Gastrocnemius medialis (tissue), 4 donors: ENCODE measurements at regions not wholly inside any gene's neighbourhood (a gene's known extent, or its start where the extent isn't known, plus 50 kb on each side); places are given as distances from the start of the nearest gene placed in this dataset.

ENCODE experiments used
- CTCF ChIP-seq, 5 experiments: fragments of 450-650 bp in 3 of 5; fragments of 200-600 bp in 2 of 5; sonication (generic) in 2 of 5; IDR thresholded peaks in 4 of 5; conservative IDR thresholded peaks in 1 of 5; 1 replicate in 4 of 5; 2 replicates in 1 of 5; pipeline ENCODE4 v1.5.1; 2016 to 2019; ENCODE audit warnings: antibody characterized with exemption in 5 of 5, mild to moderate bottlenecking in 3 of 5, moderate library complexity in 3 of 5
- POLR2A ChIP-seq, 2 donors: fragments of 450-650 bp; IDR thresholded peaks; one replicate each; pipeline ENCODE4 v1.6.1; 2017; ENCODE audit warnings: antibody characterized with exemption in 2 of 2, mild to moderate bottlenecking in 2 of 2, moderate library complexity in 2 of 2

GRCh38 chr7:71021131-71021530, 110.8 kb upstream of the GALNT17 start:
- TF ChIP-seq CTCF (IDR thresholded peaks at IDR 0.05 in 4 of 5, conservative IDR thresholded peaks at IDR 0.05 in 1 of 5) (no peak), POLR2A (IDR thresholded peaks at IDR 0.05) (no peak)
